ENCODE measurements at regions not wholly inside any gene's neighbourhood (a gene's known extent, or its start where the extent isn't known, plus 50 kb on each side); places are given as distances from the start of the nearest gene placed in this dataset.

GRCh38 chrX:131630534-131630933, 86.7 kb downstream of the OR13H1 start:
- H3K27me3 Mint-ChIP-seq (ENCODE audit: unreplicated experiment): no peaks in the 10 kb centered on the region
- DNase-seq: no peak
- H3K27ac Mint-ChIP-seq (ENCODE audit: unreplicated experiment): no peak overlapping the region
- no peak for TF ChIP-seq CTCF (IDR thresholded peaks at IDR 0.05; ENCODE audit: unreplicated experiment)
- no peaks in the 10 kb centered on the region for H3K36me3 Mint-ChIP-seq (ENCODE audit: insufficient read depth, unreplicated experiment)
- no peak overlapping the region for H3K4me3 Mint-ChIP-seq (ENCODE audit: low read depth, unreplicated experiment)
- no TSS peak for BruUV-seq (replicated peaks)
- no peaks in the 10 kb centered on the region for H3K9me3 Mint-ChIP-seq (ENCODE audit: low read depth, unreplicated experiment)
- CTCF ChIA-PET: no interaction called here
- intact Hi-C loops (cut with micrococcal nuclease; ENCODE audit: unreplicated experiment): loop anchor here (5.0 kb wide), 2 partner anchors 368 to 638 kb away; no protein-coding TSS in a partner anchor
- no peaks in the 10 kb centered on the region for H3K4me1 Mint-ChIP-seq (ENCODE audit: low read depth, unreplicated experiment)

- no peak overlapping the region for H3K4me3 Mint-ChIP-seq (ENCODE audit: low read depth, unreplicated experiment)
- H3K27me3 Mint-ChIP-seq (ENCODE audit: unreplicated experiment): no peaks in the 10 kb centered on the region
- intact Hi-C loops (cut with micrococcal nuclease; ENCODE audit: unreplicated experiment): loop anchor here (1.0 to 5.0 kb wide), 3 partner anchors 371 to 657 kb away; no protein-coding TSS in a partner anchor
- H3K4me1 Mint-ChIP-seq (ENCODE audit: low read depth, unreplicated experiment): no peaks in the 10 kb centered on the region
- peak; percentile 45 for TF ChIP-seq CTCF (IDR thresholded peaks at IDR 0.05; ENCODE audit: unreplicated experiment)
- no peaks in the 10 kb centered on the region for H3K36me3 Mint-ChIP-seq (ENCODE audit: insufficient read depth, unreplicated experiment)
- CTCF ChIA-PET: interaction anchor here (1.0 kb wide), 1 partner anchor 371 kb away, joined by 4 read pairs; no protein-coding TSS in a partner anchor
- H3K27ac Mint-ChIP-seq (ENCODE audit: unreplicated experiment): no peak overlapping the region
- H3K9me3 Mint-ChIP-seq (ENCODE audit: low read depth, unreplicated experiment): no peaks in the 10 kb centered on the region
- DNase-seq: peak; percentile 55
- no TSS peak for BruUV-seq (replicated peaks)
Measured at GRCh38 chrX:131633285-131633917, 89.5 kb downstream of the OR13H1 start.

- Mint-ChIP-seq H3K36me3 (ENCODE audit: insufficient read depth, unreplicated experiment) (no peaks in the 10 kb centered on the region), H3K9me3 (ENCODE audit: low read depth, unreplicated experiment) (no peaks in the 10 kb centered on the region), H3K4me1 (ENCODE audit: low read depth, unreplicated experiment) (no peaks in the 10 kb centered on the region), H3K4me3 (ENCODE audit: low read depth, unreplicated experiment) (no peak overlapping the region), H3K27ac (ENCODE audit: unreplicated experiment) (no peak overlapping the region), H3K27me3 (ENCODE audit: unreplicated experiment) (no peaks in the 10 kb centered on the region)
- intact Hi-C loops (cut with micrococcal nuclease; ENCODE audit: unreplicated experiment): loop anchor here (5.0 kb wide), 2 partner anchors 373 to 643 kb away; no protein-coding TSS in a partner anchor
- BruUV-seq (replicated peaks): no TSS peak
- CTCF ChIA-PET: no interaction called here
- TF ChIP-seq CTCF (IDR thresholded peaks at IDR 0.05; ENCODE audit: unreplicated experiment): no peak
- DNase-seq: no peak
Measured at GRCh38 chrX:131634900-131635299, 91.0 kb downstream of the OR13H1 start.

GRCh38 chrX:131646106-131646505, 102.2 kb downstream of the OR13H1 start:
- no peaks in the 10 kb centered on the region for H3K27me3 Mint-ChIP-seq (ENCODE audit: unreplicated experiment)
- no TSS peak for BruUV-seq (replicated peaks)
- CTCF ChIA-PET: no interaction called here
- H3K4me1 Mint-ChIP-seq (ENCODE audit: low read depth, unreplicated experiment): no peaks in the 10 kb centered on the region
- DNase-seq: no peak
- H3K4me3 Mint-ChIP-seq (ENCODE audit: low read depth, unreplicated experiment): no peak overlapping the region
- intact Hi-C loops (cut with micrococcal nuclease; ENCODE audit: unreplicated experiment): no loop called here
- H3K36me3 Mint-ChIP-seq (ENCODE audit: insufficient read depth, unreplicated experiment): no peaks in the 10 kb centered on the region
- peaks cover 5% of the 10 kb centered on the region for H3K9me3 Mint-ChIP-seq (ENCODE audit: low read depth, unreplicated experiment)
- no peak for TF ChIP-seq CTCF (IDR thresholded peaks at IDR 0.05; ENCODE audit: unreplicated experiment)
- H3K27ac Mint-ChIP-seq (ENCODE audit: unreplicated experiment): no peak overlapping the region

Data from Calu3 (cell line).